GM19351 (cell line): ENCODE measurements at regions not wholly inside any gene's neighbourhood (a gene's known extent, or its start where the extent isn't known, plus 50 kb on each side); places are given as distances from the start of the nearest gene placed in this dataset.
"Not testable (repeated sequence)": the region's sequence is repeated elsewhere in the genome, so short reads cannot be mapped to it uniquely, and the experiment has no call there.

ENCODE experiments used
- ATAC-seq: cut with Tn5 transposase; IDR thresholded peaks from one replicate; pipeline ENCODE4 v1.9.1; 2021; ENCODE audit warnings: mild to moderate bottlenecking, moderate library complexity; ENCODE audit not compliant: unreplicated experiment

DNA sequence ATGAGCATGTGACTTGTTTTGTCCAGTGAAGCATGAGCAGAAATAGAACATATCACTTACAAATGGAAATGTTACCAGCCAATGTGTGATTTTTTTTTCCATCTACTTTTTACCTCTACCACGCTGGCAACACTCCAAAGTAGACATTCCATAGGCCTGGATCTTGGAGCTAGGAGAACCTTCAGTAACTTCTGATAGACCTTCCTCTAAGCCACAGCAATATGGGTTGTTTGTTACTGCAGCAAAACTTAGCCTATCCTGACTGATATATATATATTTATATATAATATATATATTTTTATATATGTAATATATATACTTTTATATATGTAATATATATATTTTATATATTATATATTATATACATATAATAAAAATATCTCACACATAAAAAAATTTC lies 284.4 kb upstream of the XYLT1 start:
- ATAC-seq: no peak

DNA sequence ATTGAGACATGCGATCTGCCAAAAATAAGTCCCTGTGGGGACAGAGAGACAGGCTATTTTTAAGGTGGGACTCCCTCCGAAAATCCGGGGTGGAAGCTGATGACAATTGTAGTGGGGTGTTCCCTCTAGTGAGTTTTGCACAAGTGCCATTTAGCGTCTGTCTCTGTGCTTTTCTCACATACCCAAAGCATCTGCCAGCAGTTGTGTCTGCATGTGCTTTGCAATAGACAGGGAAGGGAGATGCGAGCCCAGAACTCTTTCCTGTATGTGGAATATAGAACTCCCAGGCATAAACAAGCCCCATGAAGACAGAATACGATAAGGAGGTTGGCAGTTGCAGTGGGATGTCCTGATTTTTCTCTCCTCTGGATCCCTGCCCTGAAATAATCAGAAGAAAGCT lies 282.7 kb upstream of the XYLT1 start:
- ATAC-seq: no peak

DNA sequence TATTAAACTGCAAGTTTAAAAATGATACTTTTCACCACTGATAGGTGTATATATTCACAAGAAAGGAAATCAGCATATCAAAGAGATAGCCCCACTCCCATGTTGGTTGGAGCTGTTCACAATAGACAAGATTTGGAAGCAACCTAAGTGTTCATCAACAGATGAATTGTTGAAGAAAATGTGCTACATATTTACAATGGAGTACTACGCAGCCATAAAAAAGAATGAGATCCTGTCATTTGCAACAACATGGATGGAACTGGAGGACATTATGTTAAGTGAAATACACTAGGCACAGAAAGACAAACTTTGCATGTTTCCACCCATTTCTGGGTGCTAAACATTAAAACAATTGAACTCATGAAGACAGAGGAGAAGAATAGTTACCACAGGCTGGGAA lies 278.9 kb upstream of the XYLT1 start:
- no peak for ATAC-seq

GRCh38 chr16:17748044-17748719 lies 277.4 kb upstream of the XYLT1 start:
- ATAC-seq: no peak

GRCh38 chr16:17747081-17747756 lies 276.5 kb upstream of the XYLT1 start:
- no peak for ATAC-seq

DNA sequence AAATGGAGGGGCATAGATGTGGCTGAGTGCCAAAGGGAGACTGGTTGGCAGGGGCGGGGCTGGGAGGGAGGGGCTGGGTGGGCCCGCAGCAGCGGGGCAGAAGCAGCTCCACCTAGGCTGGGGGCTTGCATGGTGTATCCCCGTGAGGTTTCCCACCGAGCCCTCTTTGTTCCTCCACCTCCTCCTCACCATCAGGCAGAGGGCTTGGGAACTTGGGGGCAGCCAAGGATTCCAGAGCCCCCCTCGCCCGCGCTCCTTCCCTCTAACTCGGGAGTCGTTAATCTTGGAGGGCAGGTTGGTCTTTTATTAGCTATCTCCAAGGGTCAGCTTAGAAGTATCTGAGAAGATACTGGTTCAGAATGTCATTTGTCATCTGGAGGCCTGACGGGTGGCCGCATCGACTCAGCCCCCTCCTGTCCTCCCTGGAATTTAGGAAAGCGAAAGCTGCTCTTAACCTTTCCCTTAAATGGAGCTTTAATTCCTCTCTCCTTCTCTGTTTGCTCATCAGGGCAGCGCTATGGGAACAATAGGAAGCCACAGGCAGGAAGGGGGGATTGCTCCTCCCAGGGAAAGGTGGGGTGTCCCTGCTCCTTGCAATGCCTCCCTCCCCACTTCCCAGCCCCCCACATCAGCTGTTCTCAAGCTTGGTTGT lies 274.3 kb upstream of the XYLT1 start:
- ATAC-seq: no peak

- ATAC-seq: no peak
Measured at GRCh38 chr16:17743578-17743977, 272.8 kb upstream of the XYLT1 start.

DNA sequence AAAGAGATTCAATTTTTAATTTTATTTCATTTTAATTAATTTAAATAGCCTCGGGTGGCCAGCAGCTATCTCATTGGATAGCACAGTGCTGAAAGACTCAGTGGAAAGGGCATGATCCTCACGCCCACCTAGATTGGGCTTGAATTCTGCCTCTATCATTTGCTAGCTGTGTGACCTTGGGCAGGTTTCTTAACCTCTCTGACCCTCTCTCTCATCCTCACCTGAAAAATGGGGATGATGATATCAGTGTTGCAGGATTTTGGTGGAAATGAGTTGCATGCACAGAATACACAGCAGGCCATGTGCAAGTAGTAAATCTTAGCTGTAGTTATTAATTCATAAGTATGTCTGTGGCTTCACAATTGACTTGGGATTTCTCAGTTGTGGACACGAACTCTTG lies 272.4 kb upstream of the XYLT1 start:
- ATAC-seq: no peak

GRCh38 chr16:17735099-17735498 lies 264.3 kb upstream of the XYLT1 start:
- not testable (repeated sequence) for ATAC-seq

DNA sequence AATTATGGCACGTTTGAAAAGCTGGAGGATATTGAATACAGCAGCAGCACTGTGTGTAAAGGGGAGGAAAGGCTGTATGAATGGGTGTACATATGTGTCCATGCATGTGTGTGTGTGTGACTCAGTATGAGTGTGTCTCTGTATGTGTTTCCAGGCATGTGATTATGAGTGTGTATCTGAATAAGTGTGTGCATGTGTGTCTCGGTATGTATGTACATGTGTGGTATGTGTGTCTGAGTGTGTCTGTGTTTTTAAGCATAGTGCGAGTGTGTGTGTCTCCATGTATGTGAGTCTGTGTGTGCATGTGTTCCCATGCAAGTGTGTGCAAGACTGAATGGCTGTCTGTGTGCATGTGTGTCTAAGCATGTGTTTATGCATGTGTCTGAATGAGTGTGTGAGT lies 259.1 kb upstream of the XYLT1 start:
- ATAC-seq: no peak

GRCh38 chr16:17728196-17728595 lies 257.4 kb upstream of the XYLT1 start:
- no peak for ATAC-seq

- ATAC-seq: no peak
Measured at GRCh38 chr16:17724242-17724898, 253.6 kb upstream of the XYLT1 start.

- no peak for ATAC-seq
Measured at GRCh38 chr16:17723531-17724134, 252.9 kb upstream of the XYLT1 start.

- ATAC-seq: no peak
Measured at GRCh38 chr16:17718495-17718894, 247.7 kb upstream of the XYLT1 start.

DNA sequence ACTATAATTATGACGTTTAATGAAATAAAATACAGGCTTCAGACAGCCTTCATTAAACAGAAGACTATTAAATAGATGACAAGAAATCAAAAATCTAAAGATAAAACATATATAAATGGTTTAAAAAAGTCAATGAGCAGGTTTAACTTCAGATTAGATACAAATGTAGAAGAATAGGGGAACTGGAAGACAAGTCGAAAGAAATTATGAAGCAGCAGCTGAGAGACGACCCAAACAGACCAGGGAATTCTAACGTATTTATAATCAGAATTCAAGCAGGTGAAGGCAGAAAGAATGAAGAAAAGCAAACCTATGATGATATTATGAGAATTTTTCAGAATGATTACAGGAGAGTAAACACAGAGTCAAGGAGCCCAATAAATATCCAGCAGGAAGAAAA lies 235.1 kb upstream of the XYLT1 start:
- no peak for ATAC-seq

- ATAC-seq: no peak
Measured at GRCh38 chr16:17696616-17697015, 225.9 kb upstream of the XYLT1 start.

DNA sequence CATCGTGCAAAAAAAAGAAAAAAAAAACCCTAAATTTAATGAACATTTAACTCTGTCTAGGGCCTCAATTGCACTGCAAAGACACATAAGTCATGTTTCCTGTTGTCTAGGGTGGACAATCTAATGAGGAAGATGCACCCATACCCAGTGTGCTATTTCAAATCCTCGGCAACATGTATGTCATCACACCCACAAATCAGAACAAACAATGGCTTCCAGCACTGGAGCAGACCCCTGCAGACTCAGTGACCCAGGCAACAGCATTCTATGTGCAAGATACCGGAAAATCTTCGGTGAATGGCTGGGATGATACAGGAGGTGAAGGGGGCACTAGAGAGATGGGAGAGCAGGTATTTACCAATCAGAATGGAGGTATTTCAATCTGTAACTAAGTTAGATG lies 221.7 kb upstream of the XYLT1 start:
- no peak for ATAC-seq

DNA sequence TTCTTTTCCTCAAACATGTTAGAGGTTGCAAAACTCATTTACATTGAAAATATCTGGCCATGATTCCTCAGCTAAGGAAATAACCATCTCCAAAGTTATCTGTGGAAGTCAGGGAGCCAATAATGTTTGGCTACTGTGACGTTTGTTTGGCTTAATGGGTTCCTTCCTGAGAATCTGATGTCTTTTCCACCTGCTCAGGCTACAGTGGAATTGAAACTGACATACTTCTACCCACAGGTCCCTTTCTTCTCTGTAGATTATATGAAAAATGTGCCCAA lies 221.1 kb upstream of the XYLT1 start:
- no peak for ATAC-seq

DNA sequence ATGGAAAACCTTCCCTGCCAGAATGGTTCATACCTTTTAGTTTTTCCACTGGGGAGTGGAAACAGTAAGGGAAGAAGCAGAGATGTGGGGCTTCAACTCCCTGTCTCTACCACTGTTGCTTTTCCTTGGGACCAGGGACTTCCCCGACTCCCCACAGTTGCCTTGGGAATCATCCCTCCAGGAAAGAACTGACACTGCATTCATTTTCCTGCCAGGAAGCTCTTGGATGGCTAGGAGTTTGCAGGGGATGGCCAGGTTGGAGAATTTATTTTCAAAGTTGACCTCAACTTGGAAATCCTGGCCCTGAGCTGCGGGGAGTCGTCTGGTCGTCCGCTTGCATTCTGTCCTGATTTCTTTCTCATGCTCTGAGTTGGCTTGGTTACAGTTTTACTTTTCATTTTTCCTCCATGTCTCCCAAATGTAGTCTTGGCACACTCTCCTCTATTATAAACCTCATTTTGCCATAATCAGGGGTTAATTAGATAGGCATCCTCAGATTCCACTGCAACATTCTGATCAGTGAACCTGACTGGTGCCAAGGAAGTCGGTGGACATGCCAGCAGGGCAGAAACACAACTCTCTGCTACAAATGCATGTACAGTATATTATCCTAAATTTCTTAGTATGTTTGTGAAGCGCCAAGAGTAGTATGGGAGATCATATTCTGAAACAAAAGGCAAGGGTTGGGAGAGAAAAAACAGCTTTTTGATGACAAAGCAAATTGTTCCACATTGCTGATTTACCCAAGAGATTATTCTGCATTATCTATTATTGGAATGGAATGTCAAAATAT lies 220.5 kb upstream of the XYLT1 start:
- ATAC-seq: no peak

DNA sequence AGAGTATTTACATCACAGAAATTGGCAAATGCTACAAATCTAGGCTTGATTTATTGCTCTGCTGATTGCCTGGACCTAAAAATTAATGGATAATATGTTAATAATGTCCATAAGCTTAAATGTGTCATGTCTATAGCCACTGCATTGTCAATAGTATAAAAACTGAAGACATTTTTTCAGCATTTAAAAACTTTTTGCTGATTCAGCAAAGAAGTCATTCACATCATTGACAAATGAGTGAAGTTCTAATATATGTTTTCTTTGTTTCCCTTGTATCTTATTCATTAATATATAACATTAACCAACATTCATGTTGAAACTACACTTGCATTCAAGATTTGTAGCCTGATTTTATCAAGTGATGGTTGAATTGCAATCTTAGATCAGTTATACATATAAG lies 214.7 kb upstream of the XYLT1 start:
- ATAC-seq: no peak

- no peak for ATAC-seq
Measured at GRCh38 chr16:17683281-17683680, 212.5 kb upstream of the XYLT1 start.
